ENCODE measurements at regions not wholly inside any gene's neighbourhood (a gene's known extent, or its start where the extent isn't known, plus 50 kb on each side); places are given as distances from the start of the nearest gene placed in this dataset.

GRCh38 chr10:9285690-9286089 is 1231.2 kb downstream of the GATA3 start:
- DNase-seq = no peak
- TF ChIP-seq GATA1 (IDR thresholded peaks at IDR 0.05; ENCODE audit: low read depth, low read length) (no peak), POLR2A (IDR thresholded peaks at IDR 0.05; ENCODE audit: low read length) (no peak)

GRCh38 chr10:9289811-9290210 is 1235.3 kb downstream of the GATA3 start:
- no peak for TF ChIP-seq POLR2A (IDR thresholded peaks at IDR 0.05; ENCODE audit: low read length)
- no peak for TF ChIP-seq GATA1 (IDR thresholded peaks at IDR 0.05; ENCODE audit: low read depth, low read length)
- DNase-seq = no peak

- peak in 1 of 2 experiments; percentile 17 for DNase-seq
- TF ChIP-seq GATA1 (IDR thresholded peaks at IDR 0.05; ENCODE audit: low read depth, low read length) (no peak), POLR2A (IDR thresholded peaks at IDR 0.05; ENCODE audit: low read length) (no peak)
These were observed 1236.6 kb downstream of the GATA3 start for GRCh38 chr10:9291081-9291480.

- TF ChIP-seq POLR2A (IDR thresholded peaks at IDR 0.05; ENCODE audit: low read length) (no peak), GATA1 (IDR thresholded peaks at IDR 0.05; ENCODE audit: low read depth, low read length) (no peak)
- DNase-seq = no peak
These were observed 1239.7 kb downstream of the GATA3 start for GRCh38 chr10:9294132-9294663.

GRCh38 chr10:9294865-9295264 is 1240.4 kb downstream of the GATA3 start:
- TF ChIP-seq GATA1 (IDR thresholded peaks at IDR 0.05; ENCODE audit: low read depth, low read length) = no peak
- no peak for TF ChIP-seq POLR2A (IDR thresholded peaks at IDR 0.05; ENCODE audit: low read length)
- peak in 1 of 2 experiments; percentile 3 for DNase-seq

GRCh38 chr10:9296190-9296589 is 1241.7 kb downstream of the GATA3 start:
- DNase-seq = no peak
- TF ChIP-seq GATA1 (IDR thresholded peaks at IDR 0.05; ENCODE audit: low read depth, low read length) = no peak

GRCh38 chr10:9297580-9297979 is 1243.1 kb downstream of the GATA3 start:
- DNase-seq = no peak
- no peak for TF ChIP-seq POLR2A (IDR thresholded peaks at IDR 0.05; ENCODE audit: low read length)
- TF ChIP-seq GATA1 (IDR thresholded peaks at IDR 0.05; ENCODE audit: low read depth, low read length) = no peak

DNA sequence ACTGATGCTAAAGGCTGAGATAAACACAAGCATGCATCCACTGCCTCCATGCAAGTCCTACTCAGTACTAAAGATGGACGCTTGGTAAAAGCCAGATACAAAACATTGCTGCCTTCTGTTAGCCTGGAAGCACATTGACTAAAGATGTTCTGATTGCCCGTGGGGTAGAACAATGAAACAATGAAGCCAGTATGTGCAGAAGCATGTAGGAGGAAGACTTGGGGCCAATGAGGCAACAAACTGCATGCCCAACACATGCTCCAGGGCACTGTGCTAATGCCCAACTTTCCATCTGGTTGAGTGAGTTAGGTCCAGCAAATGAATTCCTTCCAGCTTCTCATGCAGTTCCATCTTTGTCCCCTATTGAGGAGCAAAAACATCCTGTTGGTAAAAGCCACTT is 1245.5 kb downstream of the GATA3 start:
- no peak for DNase-seq
- TF ChIP-seq GATA1 (IDR thresholded peaks at IDR 0.05; ENCODE audit: low read depth, low read length) = no peak
- no peak for TF ChIP-seq POLR2A (IDR thresholded peaks at IDR 0.05; ENCODE audit: low read length)

- no peak for DNase-seq
- TF ChIP-seq GATA1 (IDR thresholded peaks at IDR 0.05; ENCODE audit: low read depth, low read length) = no peak
- no peak for TF ChIP-seq POLR2A (IDR thresholded peaks at IDR 0.05; ENCODE audit: low read length)
These were observed 1246.7 kb downstream of the GATA3 start for GRCh38 chr10:9301148-9301547.

DNA sequence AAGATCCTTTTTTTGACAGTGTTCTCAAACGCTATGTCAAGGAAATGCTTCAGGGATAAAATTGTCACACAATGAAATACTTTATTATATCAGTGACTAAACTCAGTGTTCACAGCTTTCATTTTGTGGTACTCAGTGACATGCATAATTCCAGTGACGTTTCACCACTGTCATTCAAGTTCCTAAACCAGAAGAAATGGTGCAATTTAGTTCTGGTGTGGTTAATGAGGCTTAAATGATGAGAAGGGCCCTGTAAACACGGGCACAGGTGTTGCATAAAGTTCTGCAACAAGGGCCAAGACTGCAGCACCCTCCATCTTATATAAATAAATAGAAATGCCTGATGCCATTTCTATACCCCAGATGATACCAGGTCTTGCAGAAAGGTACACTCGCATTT is 1247.1 kb downstream of the GATA3 start:
- DNase-seq = no peak
- no peak for TF ChIP-seq POLR2A (IDR thresholded peaks at IDR 0.05; ENCODE audit: low read length)
- TF ChIP-seq GATA1 (IDR thresholded peaks at IDR 0.05; ENCODE audit: low read depth, low read length) = no peak

- no peak for TF ChIP-seq POLR2A (IDR thresholded peaks at IDR 0.05; ENCODE audit: low read length)
- TF ChIP-seq GATA1 (IDR thresholded peaks at IDR 0.05; ENCODE audit: low read depth, low read length) = no peak
- peak; percentile 30 to 59 for DNase-seq
These were observed 1247.8 kb downstream of the GATA3 start for GRCh38 chr10:9302140-9302746.

DNA sequence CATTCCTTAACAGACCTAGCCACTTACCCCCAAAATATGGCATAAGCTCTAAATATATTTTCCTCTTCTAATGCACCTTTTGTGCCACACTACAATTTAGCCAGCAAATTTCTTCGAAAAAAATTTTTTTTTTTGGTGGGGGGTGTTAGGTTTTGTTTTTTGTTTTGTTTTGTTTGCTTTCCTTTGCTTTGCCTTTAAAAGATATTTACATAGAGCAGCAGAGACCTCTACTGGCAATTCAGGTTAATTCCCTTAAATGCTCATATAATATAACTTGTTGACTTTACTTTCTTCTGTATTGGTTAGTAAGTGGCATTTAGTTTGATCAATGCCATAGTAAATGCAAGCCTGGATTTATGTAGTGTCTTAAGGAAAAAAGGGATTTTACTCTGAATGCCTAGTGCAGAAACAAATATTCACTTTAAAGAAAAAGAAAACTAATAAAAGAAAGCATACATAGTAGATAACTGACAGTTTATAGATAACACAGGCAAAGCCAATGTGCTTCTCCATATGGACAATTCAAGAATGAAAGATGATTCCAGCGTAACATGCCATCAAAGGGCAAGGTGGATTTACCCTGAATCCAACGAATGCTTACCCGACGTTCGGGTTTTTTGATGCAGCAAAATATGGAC is 1250.6 kb downstream of the GATA3 start:
- TF ChIP-seq POLR2A (IDR thresholded peaks at IDR 0.05; ENCODE audit: low read length) (no peak), GATA1 (IDR thresholded peaks at IDR 0.05; ENCODE audit: low read depth, low read length) (no peak)
- DNase-seq = peak; percentile 15 to 43

DNA sequence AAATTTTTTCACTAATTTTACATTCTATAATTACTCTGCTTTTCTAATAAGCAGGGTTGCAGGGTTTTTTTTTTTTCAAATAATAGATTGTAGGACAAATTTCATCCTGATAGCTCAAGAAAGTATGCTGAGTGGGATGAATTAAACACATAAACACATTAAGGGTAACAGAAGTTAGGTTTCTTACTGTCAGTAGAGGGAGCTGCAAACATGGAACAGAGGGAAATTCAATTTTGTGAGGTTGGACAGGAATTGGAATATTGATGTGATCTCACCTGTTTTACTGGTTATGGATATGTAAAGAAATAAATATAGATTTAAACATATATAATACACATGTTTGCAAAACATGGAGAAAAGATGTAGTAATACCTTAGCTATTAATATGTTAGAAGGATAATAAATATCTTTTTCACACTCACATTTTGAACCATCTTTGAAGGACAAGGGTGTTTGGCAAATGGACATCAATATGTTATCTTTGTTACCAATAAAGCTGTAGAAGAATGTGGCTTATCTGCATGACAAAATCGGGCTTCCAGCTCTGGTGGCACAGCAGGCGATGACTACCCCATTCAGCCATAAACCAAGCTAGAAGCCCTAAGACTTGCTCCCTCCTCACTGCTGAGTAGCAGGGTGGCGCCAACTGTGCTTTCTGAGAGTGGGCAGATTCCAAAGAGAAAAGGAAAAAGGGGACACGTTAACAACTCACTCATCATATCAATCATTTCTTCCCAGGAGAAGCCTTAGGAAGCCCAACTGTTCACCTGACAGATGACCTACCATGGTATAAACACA is 1257.4 kb downstream of the GATA3 start:
- DNase-seq = no peak
- TF ChIP-seq GATA1 (IDR thresholded peaks at IDR 0.05; ENCODE audit: low read depth, low read length) (no peak), POLR2A (IDR thresholded peaks at IDR 0.05; ENCODE audit: low read length) (no peak)

- TF ChIP-seq GATA1 (IDR thresholded peaks at IDR 0.05; ENCODE audit: low read depth, low read length) (no peak), POLR2A (IDR thresholded peaks at IDR 0.05; ENCODE audit: low read length) (no peak)
- no peak for DNase-seq
These were observed 1260.8 kb downstream of the GATA3 start for GRCh38 chr10:9315292-9315691.
